ENCODE measurements at regions not wholly inside any gene's neighbourhood (a gene's known extent, or its start where the extent isn't known, plus 50 kb on each side); places are given as distances from the start of the nearest gene placed in this dataset.

DNA sequence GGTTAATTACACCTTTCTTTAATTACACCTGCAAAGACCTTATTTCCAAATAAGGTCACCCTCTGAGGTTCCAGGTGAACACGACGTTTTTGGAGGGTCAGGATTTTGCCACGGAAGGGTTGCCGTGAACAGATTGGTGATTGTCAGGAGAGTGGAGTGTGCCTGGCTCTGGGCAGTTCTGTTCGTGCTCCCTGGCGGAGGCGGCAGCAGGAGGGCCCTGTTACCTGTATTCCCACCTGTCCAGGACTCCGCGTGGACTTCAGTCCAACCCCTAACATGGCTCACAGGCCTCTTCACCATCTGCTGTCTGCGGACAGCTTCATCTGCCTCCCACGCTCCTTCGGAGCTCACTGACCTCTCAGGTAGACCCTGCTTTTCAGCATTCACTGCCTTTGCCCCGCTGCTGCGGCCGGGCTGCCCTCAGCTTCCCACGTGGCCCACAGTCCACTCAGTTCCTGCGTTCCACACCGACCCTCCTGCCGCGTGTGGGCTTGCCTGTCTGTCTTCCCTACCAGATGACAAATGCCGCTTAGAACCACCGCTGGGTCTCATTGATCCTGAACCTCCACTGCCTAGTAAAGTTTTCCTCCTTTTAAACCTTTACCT, 187.5 kb upstream of the DIO3 start:
- TF ChIP-seq POLR2A (IDR thresholded peaks at IDR 0.05; ENCODE audit: low read depth, low read length) = no peak
- TF ChIP-seq SPI1 (IDR thresholded peaks at IDR 0.05; ENCODE audit: low read depth, low read length) = no peak
- TF ChIP-seq TAF1 (IDR thresholded peaks at IDR 0.05; ENCODE audit: low read depth, low read length) = no peak
- no peak for TF ChIP-seq POLR2AphosphoS5 (IDR thresholded peaks at IDR 0.05; ENCODE audit: low read depth, low read length)
- TF ChIP-seq POU2F2 (IDR thresholded peaks at IDR 0.05; ENCODE audit: low read depth, low read length) = no peak
- no peak for TF ChIP-seq PAX5 (IDR thresholded peaks at IDR 0.05; ENCODE audit: insufficient read depth, low read length, severe bottlenecking)
- FAIRE-seq (no peak), DNase-seq (ENCODE audit: insufficient read length, low spot score) (no peak)

DNA sequence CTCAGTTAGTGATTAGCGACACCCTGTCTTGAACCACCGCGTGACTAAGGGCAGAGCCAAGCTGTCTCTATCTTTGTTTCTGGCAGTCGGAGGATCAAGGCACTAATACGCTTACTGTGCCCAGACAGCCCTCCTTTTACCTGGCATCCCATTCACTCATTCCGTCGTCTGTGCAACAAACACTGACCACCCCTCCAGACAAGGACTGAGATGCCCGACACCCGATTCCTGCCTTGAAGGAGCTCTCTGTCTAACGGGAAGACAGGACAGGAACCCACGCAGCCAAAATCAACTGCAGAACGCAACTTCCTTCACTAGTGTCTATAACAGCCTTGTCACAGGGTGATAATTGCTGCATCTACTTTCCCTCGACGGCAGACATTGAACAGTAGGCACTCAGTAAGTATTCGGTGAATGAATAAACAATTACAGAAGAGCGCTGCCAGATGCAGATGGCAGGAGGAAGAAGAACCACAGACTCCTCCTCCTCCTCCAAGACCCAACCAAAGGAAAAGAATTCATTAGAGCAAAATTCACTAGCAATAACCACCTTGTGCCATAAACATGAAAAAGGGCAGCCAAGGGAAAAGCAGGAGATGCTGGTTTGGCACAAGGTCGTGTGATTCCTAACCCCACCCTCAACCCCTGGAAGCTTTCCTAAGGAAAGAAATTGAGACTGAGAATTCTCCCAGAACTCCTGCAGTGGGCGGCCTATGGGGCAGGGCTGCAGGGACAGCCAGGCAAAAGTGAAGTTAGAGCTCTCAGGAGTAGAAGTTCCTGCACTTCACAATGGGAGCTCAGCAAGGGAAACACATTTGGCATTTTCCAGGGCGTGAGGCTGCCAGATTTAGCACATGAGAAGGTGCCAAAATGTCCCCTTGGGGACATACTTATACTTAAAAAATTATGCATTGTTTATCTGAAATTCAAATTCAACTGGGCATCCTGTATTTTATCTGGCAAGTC, 186.6 kb upstream of the DIO3 start:
- DNase-seq (ENCODE audit: insufficient read length, low spot score) (no peak), FAIRE-seq (no peak)
- TF ChIP-seq POU2F2 (IDR thresholded peaks at IDR 0.05; ENCODE audit: low read depth, low read length) (no peak), POLR2A (IDR thresholded peaks at IDR 0.05; ENCODE audit: low read depth, low read length) (no peak), PAX5 (IDR thresholded peaks at IDR 0.05; ENCODE audit: insufficient read depth, low read length, severe bottlenecking) (no peak), TAF1 (IDR thresholded peaks at IDR 0.05; ENCODE audit: low read depth, low read length) (no peak), SPI1 (IDR thresholded peaks at IDR 0.05; ENCODE audit: low read depth, low read length) (no peak), POLR2AphosphoS5 (IDR thresholded peaks at IDR 0.05; ENCODE audit: low read depth, low read length) (no peak)

DNA sequence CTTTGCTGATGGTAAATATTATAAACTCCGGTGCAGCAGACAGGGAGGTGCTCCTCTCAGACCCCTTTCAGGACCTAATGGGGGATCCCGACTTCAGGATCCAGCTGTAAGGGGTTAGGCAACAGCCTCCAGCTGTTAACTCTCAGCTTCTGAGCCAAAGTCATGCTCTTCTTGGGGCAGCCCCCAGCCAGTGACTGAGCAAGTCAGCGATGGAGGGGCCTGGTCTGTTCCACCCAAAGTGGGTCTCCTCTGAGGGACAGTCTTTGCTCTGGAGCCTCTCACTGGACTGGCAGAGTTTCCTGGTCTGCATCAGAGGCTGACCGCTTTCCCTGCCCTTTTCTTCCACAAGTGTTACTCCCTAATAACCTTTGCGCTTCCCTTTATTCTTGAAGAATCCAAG, 184.2 kb upstream of the DIO3 start:
- no peak for DNase-seq (ENCODE audit: insufficient read length, low spot score)
- TF ChIP-seq POLR2A (IDR thresholded peaks at IDR 0.05; ENCODE audit: low read depth, low read length) = no peak
- no peak for TF ChIP-seq PAX5 (IDR thresholded peaks at IDR 0.05; ENCODE audit: insufficient read depth, low read length, severe bottlenecking)
- no peak for TF ChIP-seq POLR2AphosphoS5 (IDR thresholded peaks at IDR 0.05; ENCODE audit: low read depth, low read length)
- FAIRE-seq = no peak

DNA sequence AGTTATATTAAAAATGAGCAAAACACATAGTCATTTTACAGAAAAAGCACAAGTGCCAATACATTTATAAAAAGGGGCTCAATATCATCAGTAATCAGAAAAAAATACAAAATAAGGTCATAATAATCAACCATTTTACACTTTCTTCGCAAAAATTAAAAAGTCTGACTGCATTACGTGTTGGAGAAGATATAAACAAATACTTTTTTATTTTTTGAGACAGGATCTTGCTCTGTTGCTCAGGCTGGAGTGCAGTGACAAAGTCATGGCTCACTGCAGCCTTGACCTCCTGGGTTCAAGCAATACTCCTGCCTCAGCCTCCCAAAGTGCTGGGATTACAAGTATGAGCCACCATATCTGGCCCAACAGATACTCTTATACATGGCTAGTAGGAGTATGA, 181.5 kb upstream of the DIO3 start:
- TF ChIP-seq SPI1 (IDR thresholded peaks at IDR 0.05; ENCODE audit: low read depth, low read length) = no peak
- no peak for TF ChIP-seq POU2F2 (IDR thresholded peaks at IDR 0.05; ENCODE audit: low read depth, low read length)
- TF ChIP-seq PAX5 (IDR thresholded peaks at IDR 0.05; ENCODE audit: insufficient read depth, low read length, severe bottlenecking) = no peak
- no peak for TF ChIP-seq POLR2A (IDR thresholded peaks at IDR 0.05; ENCODE audit: low read depth, low read length)
- no peak for TF ChIP-seq POLR2AphosphoS5 (IDR thresholded peaks at IDR 0.05; ENCODE audit: low read depth, low read length)
- no peak for TF ChIP-seq TAF1 (IDR thresholded peaks at IDR 0.05; ENCODE audit: low read depth, low read length)
- FAIRE-seq = no peak
- no peak for DNase-seq (ENCODE audit: insufficient read length, low spot score)

DNA sequence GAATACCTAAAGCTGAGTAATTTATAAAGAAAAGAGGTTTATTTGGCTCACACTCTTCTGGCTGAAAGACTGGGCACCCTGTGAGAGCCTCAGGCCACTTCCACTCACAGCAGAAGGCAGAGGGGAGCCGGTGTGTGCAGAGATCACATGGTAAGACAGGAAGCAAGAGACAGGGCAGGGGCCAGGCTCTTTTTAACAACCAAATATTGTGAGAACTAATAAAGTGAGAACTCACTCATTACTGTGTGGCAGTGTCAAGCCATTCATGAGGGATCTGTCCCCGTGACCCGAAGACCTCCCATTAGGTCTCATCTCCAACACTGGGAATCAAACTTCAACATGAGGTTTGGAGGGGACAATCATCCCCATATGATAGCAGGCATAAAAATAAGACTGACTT, 180.8 kb upstream of the DIO3 start:
- FAIRE-seq = no peak
- TF ChIP-seq TAF1 (IDR thresholded peaks at IDR 0.05; ENCODE audit: low read depth, low read length) (no peak), POLR2A (IDR thresholded peaks at IDR 0.05; ENCODE audit: low read depth, low read length) (no peak), POU2F2 (IDR thresholded peaks at IDR 0.05; ENCODE audit: low read depth, low read length) (no peak), POLR2AphosphoS5 (IDR thresholded peaks at IDR 0.05; ENCODE audit: low read depth, low read length) (no peak), PAX5 (IDR thresholded peaks at IDR 0.05; ENCODE audit: insufficient read depth, low read length, severe bottlenecking) (no peak), SPI1 (IDR thresholded peaks at IDR 0.05; ENCODE audit: low read depth, low read length) (no peak)
- no peak for DNase-seq (ENCODE audit: insufficient read length, low spot score)

DNA sequence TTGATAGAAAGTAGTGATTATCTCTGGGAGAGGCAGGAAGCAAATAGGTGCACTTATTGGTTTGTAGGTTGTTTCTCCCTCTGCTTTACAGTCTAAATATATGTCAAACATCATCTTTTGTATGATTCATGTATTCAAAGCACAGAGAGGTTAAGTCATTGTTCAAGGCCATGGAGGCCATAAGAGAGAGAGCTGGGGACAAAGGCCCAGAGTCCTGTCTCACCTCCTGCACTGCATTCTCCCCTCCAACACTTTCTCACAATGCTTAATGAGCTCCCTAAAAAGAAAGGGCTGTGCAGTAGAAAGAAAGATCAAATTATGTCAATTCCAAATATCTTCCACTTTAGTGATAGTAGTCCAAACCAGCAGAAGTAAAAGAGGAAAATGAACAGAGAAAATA, 180.4 kb upstream of the DIO3 start:
- DNase-seq (ENCODE audit: insufficient read length, low spot score) = no peak
- no peak for TF ChIP-seq POLR2AphosphoS5 (IDR thresholded peaks at IDR 0.05; ENCODE audit: low read depth, low read length)
- TF ChIP-seq PAX5 (IDR thresholded peaks at IDR 0.05; ENCODE audit: insufficient read depth, low read length, severe bottlenecking) = no peak
- no peak for TF ChIP-seq SPI1 (IDR thresholded peaks at IDR 0.05; ENCODE audit: low read depth, low read length)
- TF ChIP-seq POLR2A (IDR thresholded peaks at IDR 0.05; ENCODE audit: low read depth, low read length) = no peak
- no peak for TF ChIP-seq TAF1 (IDR thresholded peaks at IDR 0.05; ENCODE audit: low read depth, low read length)
- no peak for TF ChIP-seq POU2F2 (IDR thresholded peaks at IDR 0.05; ENCODE audit: low read depth, low read length)
- no peak for FAIRE-seq

DNA sequence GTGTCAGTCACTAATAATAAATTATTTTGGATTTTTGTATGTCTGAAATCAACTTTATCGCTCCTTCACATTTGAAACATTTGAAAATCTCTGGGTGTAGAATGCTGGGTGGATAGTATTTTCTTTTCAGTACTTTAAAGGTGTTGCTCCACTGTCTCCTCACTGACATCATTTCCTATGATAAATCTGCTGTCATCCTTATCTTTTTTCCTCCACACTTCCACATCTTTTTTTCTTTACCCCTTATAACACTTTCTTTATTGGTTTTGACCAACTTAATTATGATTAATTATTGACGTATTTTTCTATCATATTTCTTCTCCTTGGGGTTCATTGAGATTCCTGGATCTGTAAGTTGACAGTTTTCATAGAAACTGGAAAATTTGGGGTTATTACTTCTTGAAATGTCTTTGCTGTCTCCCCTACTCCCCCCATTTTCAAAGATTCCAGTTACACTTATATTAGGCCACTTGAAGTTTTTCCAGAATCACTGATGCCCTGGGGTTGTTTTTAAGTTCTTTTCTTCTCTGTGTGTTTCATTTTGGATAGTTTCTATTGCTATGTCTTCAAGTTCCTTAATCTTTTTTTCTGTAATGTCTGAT, 177.5 kb upstream of the DIO3 start:
- FAIRE-seq = no peak
- TF ChIP-seq POLR2A (IDR thresholded peaks at IDR 0.05; ENCODE audit: low read depth, low read length) = no peak
- TF ChIP-seq PAX5 (IDR thresholded peaks at IDR 0.05; ENCODE audit: insufficient read depth, low read length, severe bottlenecking) = no peak
- TF ChIP-seq TAF1 (IDR thresholded peaks at IDR 0.05; ENCODE audit: low read depth, low read length) = no peak
- no peak for TF ChIP-seq POU2F2 (IDR thresholded peaks at IDR 0.05; ENCODE audit: low read depth, low read length)
- no peak for TF ChIP-seq SPI1 (IDR thresholded peaks at IDR 0.05; ENCODE audit: low read depth, low read length)
- TF ChIP-seq POLR2AphosphoS5 (IDR thresholded peaks at IDR 0.05; ENCODE audit: low read depth, low read length) = no peak
- DNase-seq (ENCODE audit: insufficient read length, low spot score) = no peak

DNA sequence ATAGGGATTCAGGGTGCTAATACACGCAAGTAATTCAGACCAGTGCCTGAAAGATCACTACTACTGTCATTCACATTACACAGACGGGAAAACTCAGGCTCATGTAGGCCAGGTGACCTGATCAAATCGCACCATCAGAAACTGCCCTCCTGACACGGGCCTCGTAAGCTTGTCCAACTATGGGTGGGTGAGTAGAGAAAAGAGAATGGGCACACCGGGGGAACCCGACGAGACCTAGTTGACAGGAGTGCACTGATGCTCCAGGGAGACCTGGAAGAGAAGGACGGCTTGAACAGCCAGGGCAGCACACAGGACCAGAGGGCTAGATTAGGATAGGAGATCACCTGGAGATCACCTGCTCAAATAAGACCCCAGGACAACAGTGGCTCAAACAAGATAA, 166.9 kb upstream of the DIO3 start:
- DNase-seq (ENCODE audit: insufficient read length, low spot score) = no peak
- no peak for FAIRE-seq
- TF ChIP-seq POLR2AphosphoS5 (IDR thresholded peaks at IDR 0.05; ENCODE audit: low read depth, low read length) (no peak), PAX5 (IDR thresholded peaks at IDR 0.05; ENCODE audit: insufficient read depth, low read length, severe bottlenecking) (no peak), SPI1 (IDR thresholded peaks at IDR 0.05; ENCODE audit: low read depth, low read length) (no peak), TAF1 (IDR thresholded peaks at IDR 0.05; ENCODE audit: low read depth, low read length) (no peak), POLR2A (IDR thresholded peaks at IDR 0.05; ENCODE audit: low read depth, low read length) (no peak), POU2F2 (IDR thresholded peaks at IDR 0.05; ENCODE audit: low read depth, low read length) (no peak)

DNA sequence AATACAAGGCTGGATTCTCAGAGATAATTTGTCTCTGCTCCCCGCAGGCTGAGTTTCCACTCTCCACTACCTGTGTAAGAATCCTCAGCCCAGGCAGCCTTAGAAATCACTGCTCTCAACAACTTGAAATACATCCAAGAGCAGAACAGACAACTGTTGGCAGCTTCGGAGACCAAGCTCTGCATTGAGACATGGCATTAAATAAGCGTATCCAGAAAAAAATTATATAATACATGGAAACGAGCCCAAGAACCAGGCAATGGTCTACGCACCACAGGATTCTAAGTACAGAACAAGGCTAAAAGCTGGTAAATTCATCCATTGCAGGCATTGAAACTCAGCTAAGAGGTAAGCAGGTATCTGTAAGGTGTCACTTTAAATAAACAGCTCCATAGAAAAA, 165.5 kb upstream of the DIO3 start:
- FAIRE-seq = no peak
- TF ChIP-seq TAF1 (IDR thresholded peaks at IDR 0.05; ENCODE audit: low read depth, low read length) (no peak), POLR2AphosphoS5 (IDR thresholded peaks at IDR 0.05; ENCODE audit: low read depth, low read length) (no peak), POU2F2 (IDR thresholded peaks at IDR 0.05; ENCODE audit: low read depth, low read length) (no peak), PAX5 (IDR thresholded peaks at IDR 0.05; ENCODE audit: insufficient read depth, low read length, severe bottlenecking) (no peak), POLR2A (IDR thresholded peaks at IDR 0.05; ENCODE audit: low read depth, low read length) (no peak), SPI1 (IDR thresholded peaks at IDR 0.05; ENCODE audit: low read depth, low read length) (no peak)
- no peak for DNase-seq (ENCODE audit: insufficient read length, low spot score)
